CD14-positive monocyte (primary cell): ENCODE measurements at regions not wholly inside any gene's neighbourhood (a gene's known extent, or its start where the extent isn't known, plus 50 kb on each side); places are given as distances from the start of the nearest gene placed in this dataset.

Experiments
- DNase-seq, 3 donors: peaks; one replicate each; pipeline ENCODE4 v3.0.0-alpha.2; 2011 to 2022
- H2AFZ ChIP-seq: 2 replicates; pipeline ENCODE4 v1.6.0; 2012; ENCODE audit warnings: mild to moderate bottlenecking, low read depth, low read length, inconsistent platforms; ENCODE audit not compliant: insufficient read depth, poor library complexity, severe bottlenecking
- H3K27ac ChIP-seq, 2 donors: 1 replicate in 1 of 2; 2 replicates in 1 of 2; pipeline ENCODE4 v1.5.1; 2012 to 2013; ENCODE audit warnings: low read length in 2 of 2, control low read depth in 1 of 2, inconsistent platforms in 1 of 2, low read depth in 1 of 2, mild to moderate bottlenecking in 1 of 2
- H3K27me3 ChIP-seq, 2 donors: one replicate each; pipeline versions ENCODE4 v1.6.0 to v1.6.1; 2011 to 2013; ENCODE audit warnings: low read length in 2 of 2; ENCODE audit not compliant: control insufficient read depth in 2 of 2, insufficient read depth in 2 of 2
- H3K36me3 ChIP-seq, 2 donors: replicated peaks in 1 of 2; 1 replicate in 1 of 2; 2 replicates in 1 of 2; pipeline versions ENCODE4 v1.5.1 to v1.6.1; 2012 to 2013; ENCODE audit warnings: low read length in 2 of 2, control low read depth in 1 of 2, inconsistent platforms in 1 of 2, mild to moderate bottlenecking in 1 of 2; ENCODE audit not compliant: insufficient read depth in 2 of 2, control insufficient read depth in 1 of 2
- H3K4me1 ChIP-seq, 2 donors: 1 replicate in 1 of 2; 2 replicates in 1 of 2; pipeline versions ENCODE4 v1.5.1 to v1.6.1; 2012 to 2013; ENCODE audit warnings: low read length in 2 of 2, control low read depth in 1 of 2, inconsistent platforms in 1 of 2, mild to moderate bottlenecking in 1 of 2, moderate library complexity in 1 of 2; ENCODE audit not compliant: insufficient read depth in 2 of 2, control insufficient read depth in 1 of 2
- H3K4me2 ChIP-seq: replicated peaks from 2 replicates; pipeline ENCODE3; 2012; ENCODE audit warnings: low read length, moderate library complexity, mild to moderate bottlenecking; ENCODE audit not compliant: poor library complexity, severe bottlenecking; ENCODE audit errors: extremely low read depth
- H3K4me3 ChIP-seq, 3 experiments: fragments of 200-600 bp in 1 of 3; sonication (generic) in 1 of 3; replicated peaks in 1 of 3; 1 replicate in 2 of 3; 2 replicates in 1 of 3; pipeline ENCODE4 v1.5.1; 2011 to 2013; ENCODE audit warnings: low read length in 3 of 3, mild to moderate bottlenecking in 3 of 3, control low read depth in 2 of 3, low read depth in 2 of 3, inconsistent platforms in 1 of 3, moderate library complexity in 1 of 3
- H3K79me2 ChIP-seq: 2 replicates; pipeline ENCODE4 v1.6.0; 2012; ENCODE audit warnings: mild to moderate bottlenecking, control low read depth, inconsistent platforms, low read length, moderate library complexity; ENCODE audit not compliant: insufficient read depth
- H3K9ac ChIP-seq: 2 replicates; pipeline ENCODE4 v1.6.0; 2017; ENCODE audit warnings: low read length, mild to moderate bottlenecking; ENCODE audit not compliant: insufficient read depth, poor library complexity, severe bottlenecking
- H3K9me3 ChIP-seq, 2 donors: replicated peaks in 1 of 2; 1 replicate in 1 of 2; 2 replicates in 1 of 2; pipeline versions ENCODE4 v1.5.1 to v1.6.1; 2012 to 2013; ENCODE audit warnings: low read length in 2 of 2, control low read depth in 1 of 2; ENCODE audit not compliant: control insufficient read depth in 1 of 2, insufficient read depth in 1 of 2
- H4K20me1 ChIP-seq: 2 replicates; pipeline ENCODE4 v1.6.0; 2012; ENCODE audit warnings: mild to moderate bottlenecking, low read length, control low read depth, moderate library complexity; ENCODE audit not compliant: insufficient read depth
- H3K27ac Mint-ChIP-seq, 7 donors: one replicate each; pipeline ENCODE4 v1.8.0; 2020; ENCODE audit warnings: mild to moderate bottlenecking in 7 of 7, mixed read lengths in 7 of 7, moderate library complexity in 6 of 7, inconsistent platforms in 2 of 7
- H3K27me3 Mint-ChIP-seq, 3 donors: one replicate each; pipeline ENCODE4 v1.8.0; 2021 to 2022; ENCODE audit warnings: low read depth in 3 of 3, mild to moderate bottlenecking in 3 of 3, mixed read lengths in 3 of 3, moderate library complexity in 3 of 3, inconsistent platforms in 1 of 3
- H3K36me3 Mint-ChIP-seq, 2 donors: one replicate each; pipeline ENCODE4 v1.8.0; 2020; ENCODE audit warnings: mixed read lengths in 2 of 2, inconsistent platforms in 1 of 2, mild to moderate bottlenecking in 1 of 2
- H3K4me1 Mint-ChIP-seq: one replicate; pipeline ENCODE4 v1.8.0; 2020; ENCODE audit warnings: mild to moderate bottlenecking, mixed read lengths
- H3K4me3 Mint-ChIP-seq, 2 donors: one replicate each; pipeline ENCODE4 v1.8.0; 2020; ENCODE audit warnings: mild to moderate bottlenecking in 2 of 2, mixed read lengths in 2 of 2, moderate library complexity in 1 of 2
- H3K9me3 Mint-ChIP-seq, 7 donors: one replicate each; pipeline ENCODE4 v1.8.0; 2020 to 2022; ENCODE audit warnings: mixed read lengths in 7 of 7, mild to moderate bottlenecking in 6 of 7, moderate library complexity in 6 of 7, inconsistent platforms in 2 of 7
- CTCF ChIP-seq: fragments of 200-600 bp; IDR thresholded peaks from one replicate; pipeline ENCODE4 v1.8.0; 2022; ENCODE audit warnings: antibody characterized with exemption, mild to moderate bottlenecking
- WGBS: methylation state at CpG from one replicate; pipeline ENCODE4 v1.1.5; 2013; ENCODE audit warnings: missing lambda C conversion rate; ENCODE audit not compliant: insufficient coverage; 5-methylcytosine and 5-hydroxymethylcytosine counted together
- intact Hi-C, 2 donors: fragments of 100-400 bp; cut with micrococcal nuclease; formaldehyde crosslinking; loops; one replicate each; pipeline versions ENCODE4 v1.15.0 to v1.15.1; 2023

- peaks cover 0 to 2% (median 0%) of the 10 kb centered on the region in 7 donors for H3K9me3 Mint-ChIP-seq
- no peak overlapping the region for H3K27ac Mint-ChIP-seq
These were observed 356.7 kb downstream of the QKI start for GRCh38 chr6:163771180-163771579.

GRCh38 chr6:163768905-163769304, 354.4 kb downstream of the QKI start:
- Histone ChIP-seq H3K9ac (no peak overlapping the region), H3K4me2 (no peak overlapping the region), H3K79me2 (no peaks in the 10 kb centered on the region), H3K4me1 (peaks cover 0 to 5% of the 10 kb centered on the region in 2 donors), H3K27me3 (peaks cover 13% of the 10 kb centered on the region in 2 donors), H3K36me3 (no peaks in the 10 kb centered on the region), H3K27ac (no peak overlapping the region), H2AFZ (no peak overlapping the region), H4K20me1 (no peaks in the 10 kb centered on the region), H3K9me3 (no peaks in the 10 kb centered on the region), H3K4me3 (no peak overlapping the region)
- intact Hi-C loops: no loop called here
- no peak for DNase-seq
- H3K27me3 Mint-ChIP-seq: peaks cover 7 to 30% (median 14%) of the 10 kb centered on the region in 3 donors
- no peak for TF ChIP-seq CTCF
- no peaks in the 10 kb centered on the region for H3K36me3 Mint-ChIP-seq
- no peak overlapping the region for H3K27ac Mint-ChIP-seq
- H3K4me1 Mint-ChIP-seq: peaks cover 5% of the 10 kb centered on the region
- H3K4me3 Mint-ChIP-seq: peak overlapping the region in 1 of 2 donors; percentile 18
- H3K9me3 Mint-ChIP-seq: peaks cover 0 to 2% (median 0%) of the 10 kb centered on the region in 7 donors

More at GRCh38 chr6:163771180-163771579, 356.7 kb downstream of the QKI start:
- Histone ChIP-seq H3K9ac (no peak overlapping the region), H2AFZ (no peak overlapping the region), H3K36me3 (no peaks in the 10 kb centered on the region), H3K4me2 (no peak overlapping the region), H3K4me3 (no peak overlapping the region), H3K27ac (no peak overlapping the region), H3K4me1 (peaks cover 0 to 4% of the 10 kb centered on the region in 2 donors), H4K20me1 (no peaks in the 10 kb centered on the region), H3K79me2 (no peaks in the 10 kb centered on the region), H3K9me3 (no peaks in the 10 kb centered on the region), H3K27me3 (peaks cover 13% of the 10 kb centered on the region in 2 donors)
- Mint-ChIP-seq H3K27me3 (peaks cover 9 to 26% (median 24%) of the 10 kb centered on the region in 3 donors), H3K4me3 (no peak overlapping the region), H3K4me1 (peaks cover 4% of the 10 kb centered on the region), H3K36me3 (no peaks in the 10 kb centered on the region)
- DNase-seq: no peak
- intact Hi-C loops: no loop called here
- no CpG with 5 or more reads among the region's 1 CpG for WGBS
- TF ChIP-seq CTCF: no peak
